MCF 10A (cell line): ENCODE measurements at regions not wholly inside any gene's neighbourhood (a gene's known extent, or its start where the extent isn't known, plus 50 kb on each side); places are given as distances from the start of the nearest gene placed in this dataset.
A peak's percentile ranks its signal among the peaks of the same experiment; 100 is the strongest.

Source experiments
- BruUV-seq: library from RNA; stranded (reverse); fragments of 400-500 nt; replicated peaks from 2 replicates; lab custom pipeline; 2021; lab: Mats Ljungman, UMichigan
- CTCF ChIA-PET: fragments of 300-600 bp; sonication (Branson Sonifier 250); formaldehyde crosslinking; extraction: SDS; loops from one replicate; lab custom pipeline; 2021; ENCODE audit warnings: antibody characterized with exemption, inconsistent platforms; lab: Yijun Ruan, JAX
- POLR2A ChIA-PET: fragments of 300-600, 350-650 bp; sonication (Branson Sonifier 250); formaldehyde crosslinking; extraction: SDS; loops from one replicate; lab custom pipeline; 2020; ENCODE audit warnings: antibody characterized with exemption, inconsistent platforms; lab: Yijun Ruan, JAX
- DNase-seq: peaks from one replicate; pipeline ENCODE4 v3.0.0-alpha.2; 2018; ENCODE audit not compliant: unreplicated experiment
- H3K27ac Mint-ChIP-seq: one replicate; pipeline ENCODE4 v1.8.0; 2022; ENCODE audit warnings: mild to moderate bottlenecking, low read depth, mixed read lengths; ENCODE audit not compliant: unreplicated experiment
- H3K27me3 Mint-ChIP-seq: one replicate; pipeline ENCODE4 v1.8.0; 2022; ENCODE audit warnings: mixed read lengths; ENCODE audit not compliant: insufficient read depth, unreplicated experiment
- H3K36me3 Mint-ChIP-seq: one replicate; pipeline ENCODE4 v1.8.0; 2022; ENCODE audit warnings: mild to moderate bottlenecking, moderate library complexity, mixed read lengths; ENCODE audit not compliant: insufficient read depth, unreplicated experiment
- H3K4me1 Mint-ChIP-seq: one replicate; pipeline ENCODE4 v1.8.0; 2022; ENCODE audit warnings: mixed read lengths; ENCODE audit not compliant: insufficient read depth, unreplicated experiment
- H3K4me3 Mint-ChIP-seq: one replicate; pipeline ENCODE4 v1.8.0; 2022; ENCODE audit warnings: mild to moderate bottlenecking, moderate library complexity, mixed read lengths; ENCODE audit not compliant: unreplicated experiment
- H3K9me3 Mint-ChIP-seq: one replicate; pipeline ENCODE4 v1.8.0; 2022; ENCODE audit warnings: mixed read lengths; ENCODE audit not compliant: unreplicated experiment
- intact Hi-C: fragments of 100-400 bp; cut with micrococcal nuclease; formaldehyde crosslinking; loops from 2 replicates; pipeline ENCODE4 v1.14.1; 2022
- TF ChIP-seq, protein P1 (sequence below): fragments of 200-600 bp; IDR thresholded peaks from one replicate; pipeline ENCODE4 v1.8.0; 2022; ENCODE audit warnings: antibody characterized with exemption, mild to moderate bottlenecking; ENCODE audit not compliant: unreplicated experiment

DNA sequence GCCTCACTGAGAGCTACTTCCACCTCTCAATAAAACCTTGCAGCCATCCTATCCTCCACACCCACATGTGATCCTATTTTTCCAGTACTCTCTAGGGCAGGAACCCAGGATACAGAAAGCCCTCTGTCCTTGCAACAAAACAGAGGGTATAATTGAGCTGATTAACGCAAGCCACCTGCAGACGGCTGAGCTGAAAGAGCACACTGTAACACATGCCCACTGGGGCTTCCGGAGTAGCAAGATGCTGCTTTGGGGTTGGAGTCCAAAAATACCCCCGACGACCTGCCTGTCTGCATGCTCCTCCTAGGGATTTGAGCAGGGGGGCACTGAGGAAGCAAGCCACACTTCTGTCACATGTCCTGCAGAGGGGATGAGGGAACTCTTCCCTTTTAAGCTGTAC, 401.1 kb upstream of the FOXG1 start:
- no peak for DNase-seq
- H3K27ac Mint-ChIP-seq: no peak overlapping the region
- TF ChIP-seq, protein P1, sequence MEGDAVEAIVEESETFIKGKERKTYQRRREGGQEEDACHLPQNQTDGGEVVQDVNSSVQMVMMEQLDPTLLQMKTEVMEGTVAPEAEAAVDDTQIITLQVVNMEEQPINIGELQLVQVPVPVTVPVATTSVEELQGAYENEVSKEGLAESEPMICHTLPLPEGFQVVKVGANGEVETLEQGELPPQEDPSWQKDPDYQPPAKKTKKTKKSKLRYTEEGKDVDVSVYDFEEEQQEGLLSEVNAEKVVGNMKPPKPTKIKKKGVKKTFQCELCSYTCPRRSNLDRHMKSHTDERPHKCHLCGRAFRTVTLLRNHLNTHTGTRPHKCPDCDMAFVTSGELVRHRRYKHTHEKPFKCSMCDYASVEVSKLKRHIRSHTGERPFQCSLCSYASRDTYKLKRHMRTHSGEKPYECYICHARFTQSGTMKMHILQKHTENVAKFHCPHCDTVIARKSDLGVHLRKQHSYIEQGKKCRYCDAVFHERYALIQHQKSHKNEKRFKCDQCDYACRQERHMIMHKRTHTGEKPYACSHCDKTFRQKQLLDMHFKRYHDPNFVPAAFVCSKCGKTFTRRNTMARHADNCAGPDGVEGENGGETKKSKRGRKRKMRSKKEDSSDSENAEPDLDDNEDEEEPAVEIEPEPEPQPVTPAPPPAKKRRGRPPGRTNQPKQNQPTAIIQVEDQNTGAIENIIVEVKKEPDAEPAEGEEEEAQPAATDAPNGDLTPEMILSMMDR: no peak
- no peaks in the 10 kb centered on the region for H3K4me1 Mint-ChIP-seq
- CTCF ChIA-PET: interaction anchor here (1.4 kb wide), 1 partner anchor 9 kb away, joined by 5 read pairs; no protein-coding TSS in a partner anchor
- no peaks in the 10 kb centered on the region for H3K36me3 Mint-ChIP-seq
- intact Hi-C loops: no loop called here
- H3K9me3 Mint-ChIP-seq: peaks cover 32% of the 10 kb centered on the region
- BruUV-seq: no TSS peak
- H3K4me3 Mint-ChIP-seq: no peak overlapping the region
- POLR2A ChIA-PET: interaction anchor here (1.1 kb wide), 1 partner anchor 17 kb away, joined by 4 read pairs; no protein-coding TSS in a partner anchor
- no peaks in the 10 kb centered on the region for H3K27me3 Mint-ChIP-seq

DNA sequence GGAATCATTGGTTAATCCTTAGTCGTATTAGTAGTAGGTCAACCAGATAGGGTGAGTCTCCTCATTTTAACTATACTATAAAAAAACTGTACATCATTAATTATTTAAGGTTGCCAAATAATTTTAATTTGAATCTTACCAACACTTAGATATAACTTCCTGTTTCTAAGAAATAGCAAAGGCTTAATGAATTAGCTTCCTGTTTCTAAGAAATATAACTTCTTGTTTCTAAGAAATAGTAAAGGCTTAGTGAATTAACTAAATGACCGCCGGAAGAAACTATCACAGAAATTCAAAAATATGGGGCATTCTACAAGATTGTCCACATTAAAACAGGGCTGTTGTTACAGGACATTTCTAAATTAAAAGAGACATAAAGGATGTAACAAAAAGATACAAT, 392.9 kb upstream of the FOXG1 start:
- Mint-ChIP-seq H3K27ac (no peak overlapping the region), H3K9me3 (no peaks in the 10 kb centered on the region), H3K36me3 (no peaks in the 10 kb centered on the region), H3K27me3 (no peaks in the 10 kb centered on the region), H3K4me3 (no peak overlapping the region), H3K4me1 (peaks cover 9% of the 10 kb centered on the region)
- intact Hi-C loops: no loop called here
- DNase-seq: no peak
- no TSS peak for BruUV-seq
- ChIA-PET POLR2A (no interaction called here), CTCF (interaction anchor here (0.6 to 3.2 kb wide), 12 partner anchors 10 to 234 kb away, joined by 3 to 20 read pairs (median 4); no protein-coding TSS in a partner anchor)
- TF ChIP-seq, protein P1: no peak

DNA sequence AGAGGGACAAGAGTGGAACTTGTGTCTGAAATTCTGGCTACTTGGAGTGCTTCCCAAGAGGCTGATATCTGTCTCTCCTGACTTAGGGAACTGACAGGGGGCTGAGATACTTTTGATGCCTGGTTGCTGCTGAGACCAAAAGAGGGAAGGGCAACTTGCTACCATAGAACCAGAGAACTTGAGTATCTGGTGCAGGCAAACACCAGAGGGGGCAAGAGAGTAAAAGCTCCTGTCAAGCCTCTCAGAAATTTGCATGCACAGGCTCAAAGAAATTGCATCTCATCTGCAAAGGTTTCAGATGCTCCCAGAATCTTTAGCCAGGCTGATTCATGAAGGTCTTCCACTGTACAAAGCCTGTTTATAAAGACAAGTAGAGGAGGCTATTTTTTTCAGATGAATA, 391.3 kb upstream of the FOXG1 start:
- Mint-ChIP-seq H3K27ac (peak overlapping the region; percentile 31), H3K36me3 (no peaks in the 10 kb centered on the region), H3K4me1 (peaks cover 11% of the 10 kb centered on the region), H3K9me3 (peaks cover 3% of the 10 kb centered on the region), H3K27me3 (no peaks in the 10 kb centered on the region), H3K4me3 (no peak overlapping the region)
- DNase-seq: peak; percentile 64
- ChIA-PET POLR2A (interaction anchor here (0.7 to 1.1 kb wide), 2 partner anchors 16 to 221 kb away, joined by 3 to 4 read pairs; no protein-coding TSS in a partner anchor), CTCF (interaction anchor here (0.6 to 3.2 kb wide), 25 partner anchors 10 to 371 kb away, joined by 3 to 20 read pairs (median 4); no protein-coding TSS in a partner anchor)
- intact Hi-C loops: loop anchor here (1.0 kb wide), 2 partner anchors 204 to 234 kb away; no protein-coding TSS in a partner anchor
- TF ChIP-seq, protein P1: peak; percentile 35
- no TSS peak for BruUV-seq

DNA sequence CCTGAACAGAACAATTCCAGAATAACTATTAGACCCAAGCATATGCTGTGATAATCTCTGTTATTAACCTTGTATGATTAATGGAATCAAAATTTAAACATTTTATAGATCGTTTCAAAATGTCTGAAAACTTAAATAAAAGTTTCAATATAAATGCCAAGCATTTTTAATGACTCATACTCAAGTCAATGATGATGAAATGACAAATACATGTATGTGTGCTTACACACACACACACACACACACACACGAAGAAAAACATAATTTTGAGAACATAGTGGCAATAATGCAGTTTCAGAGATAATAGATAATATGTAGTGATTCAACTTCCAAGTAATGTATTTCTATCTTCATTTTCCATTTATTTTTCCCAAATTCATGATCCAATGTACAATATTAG, 384.9 kb upstream of the FOXG1 start:
- H3K36me3 Mint-ChIP-seq: no peaks in the 10 kb centered on the region
- CTCF ChIA-PET: interaction anchor here (0.6 kb wide), 1 partner anchor 107 kb away, joined by 3 read pairs; no protein-coding TSS in a partner anchor
- TF ChIP-seq, protein P1: no peak
- peaks cover 7% of the 10 kb centered on the region for H3K9me3 Mint-ChIP-seq
- peaks cover 23% of the 10 kb centered on the region for H3K4me1 Mint-ChIP-seq
- POLR2A ChIA-PET: no interaction called here
- no TSS peak for BruUV-seq
- intact Hi-C loops: loop anchor here (10.0 kb wide), 1 partner anchor 113 kb away; no protein-coding TSS in a partner anchor
- H3K27ac Mint-ChIP-seq: peak overlapping the region; percentile 90
- no peak overlapping the region for H3K4me3 Mint-ChIP-seq
- no peaks in the 10 kb centered on the region for H3K27me3 Mint-ChIP-seq
- DNase-seq: peak; percentile 30
